GM12874 (cell line): ENCODE measurements at regions not wholly inside any gene's neighbourhood (a gene's known extent, or its start where the extent isn't known, plus 50 kb on each side); places are given as distances from the start of the nearest gene placed in this dataset.

Source experiments
- CTCF ChIP-seq: IDR thresholded peaks from 2 replicates; pipeline ENCODE4 v1.5.1; 2011; ENCODE audit warnings: low read depth, mild to moderate bottlenecking, control low read depth, low read length, moderate library complexity; ENCODE audit not compliant: insufficient read depth

GRCh38 chr14:98721061-98721460, 550.9 kb downstream of the BCL11B start:
- TF ChIP-seq CTCF = no peak

- no peak for TF ChIP-seq CTCF
These were observed 547.3 kb downstream of the BCL11B start for GRCh38 chr14:98724734-98725133.

GRCh38 chr14:98725191-98725590, 546.8 kb downstream of the BCL11B start:
- no peak for TF ChIP-seq CTCF

GRCh38 chr14:98725676-98726075, 546.3 kb downstream of the BCL11B start:
- no peak for TF ChIP-seq CTCF

- TF ChIP-seq CTCF = no peak
These were observed 545.2 kb downstream of the BCL11B start for GRCh38 chr14:98726585-98727405.

- TF ChIP-seq CTCF = no peak
These were observed 544.0 kb downstream of the BCL11B start for GRCh38 chr14:98728024-98728423.

GRCh38 chr14:98728836-98729235, 543.2 kb downstream of the BCL11B start:
- TF ChIP-seq CTCF = no peak
